H1 (cell line): ENCODE measurements at regions not wholly inside any gene's neighbourhood (a gene's known extent, or its start where the extent isn't known, plus 50 kb on each side); places are given as distances from the start of the nearest gene placed in this dataset.

ENCODE experiments used
- CTCF ChIA-PET: fragments of 300-600 bp; sonication (Branson Sonifier 250); formaldehyde crosslinking; loops from one replicate; lab custom pipeline; 2021; ENCODE audit not compliant: partially characterized antibody; lab: Charles Lee
- POLR2A ChIA-PET: fragments of 300-600 bp; sonication (Branson Sonifier 250); formaldehyde crosslinking; loops from one replicate; lab custom pipeline; 2021; ENCODE audit warnings: inconsistent platforms; ENCODE audit not compliant: partially characterized antibody; lab: Charles Lee
- DNase-seq, 2 experiments: peaks; one replicate each; pipeline versions ENCODE4 v3.0.0 to v3.0.0-alpha.2; 2010 to 2022; ENCODE audit warnings: low spot score in 2 of 2, low read depth in 1 of 2, mixed read lengths in 1 of 2
- FAIRE-seq: peaks from 2 replicates; lab custom pipeline; 2011; peaks lifted over from hg19 to GRCh38; lab: Jason Lieb, UNC
- H2AFZ ChIP-seq: 2 replicates; pipeline ENCODE4 v1.8.1; 2012; ENCODE audit warnings: low read length, inconsistent platforms
- H2AK5ac ChIP-seq: 2 replicates; pipeline ENCODE4 v1.6.1; 2013; ENCODE audit warnings: low read depth, low read length
- H2BK120ac ChIP-seq: replicated peaks from 2 replicates; pipeline ENCODE3; 2013; ENCODE audit warnings: low read depth, low read length, inconsistent platforms
- H2BK12ac ChIP-seq: 2 replicates; pipeline ENCODE4 v1.6.1; 2013; ENCODE audit warnings: low read depth, low read length
- H2BK15ac ChIP-seq: 2 replicates; pipeline ENCODE4 v1.6.1; 2013; ENCODE audit warnings: low read length
- H2BK20ac ChIP-seq: 2 replicates; pipeline ENCODE4 v1.6.1; 2013; ENCODE audit warnings: low read length
- H2BK5ac ChIP-seq: 2 replicates; pipeline ENCODE4 v1.6.1; 2013; ENCODE audit warnings: low read depth, low read length
- H3K14ac ChIP-seq: 2 replicates; pipeline ENCODE4 v1.6.1; 2013; ENCODE audit warnings: inconsistent platforms; ENCODE audit not compliant: insufficient read length
- H3K18ac ChIP-seq: 2 replicates; pipeline ENCODE4 v1.6.1; 2013; ENCODE audit warnings: low read length; ENCODE audit errors: extremely low read depth
- H3K23ac ChIP-seq: 2 replicates; pipeline ENCODE4 v1.6.1; 2013; ENCODE audit warnings: inconsistent platforms; ENCODE audit not compliant: insufficient read length
- H3K23me2 ChIP-seq: 2 replicates; pipeline ENCODE4 v1.6.1; 2013; ENCODE audit warnings: low read depth, low read length
- H3K27ac ChIP-seq: 2 replicates; pipeline ENCODE4 v1.6.1; 2011; ENCODE audit warnings: low read depth, low read length, inconsistent platforms
- H3K27me3 ChIP-seq, 4 experiments: replicated peaks in 1 of 4; 1 replicate in 1 of 4; 2 replicates in 3 of 4; pipeline versions ENCODE4 v1.6.1 to v1.8.1; 2011 to 2013; ENCODE audit warnings: low read length in 3 of 4, mild to moderate bottlenecking in 3 of 4, inconsistent platforms in 2 of 4, mixed read lengths in 2 of 4, moderate library complexity in 1 of 4; ENCODE audit not compliant: control insufficient read depth in 3 of 4, insufficient read depth in 3 of 4; ENCODE audit errors: extremely low read depth in 1 of 4
- H3K36me3 ChIP-seq, 4 experiments: 2 replicates each; pipeline versions ENCODE4 v1.6.1 to v1.8.1; 2011 to 2013; ENCODE audit warnings: mild to moderate bottlenecking in 4 of 4, low read length in 3 of 4, moderate library complexity in 2 of 4, control low read depth in 1 of 4, inconsistent platforms in 1 of 4; ENCODE audit not compliant: insufficient read depth in 4 of 4, control insufficient read depth in 2 of 4
- H3K4ac ChIP-seq: replicated peaks from 2 replicates; pipeline ENCODE3; 2013; ENCODE audit warnings: low read length, low read depth, mixed read lengths, inconsistent platforms; ENCODE audit not compliant: insufficient read length
- H3K4me1 ChIP-seq, 4 experiments: replicated peaks in 1 of 4; 1 replicate in 1 of 4; 2 replicates in 3 of 4; pipeline versions ENCODE4 v1.6.1 to v1.8.1; 2011 to 2013; ENCODE audit warnings: low read length in 3 of 4, inconsistent platforms in 2 of 4, mixed read lengths in 1 of 4; ENCODE audit not compliant: insufficient read depth in 4 of 4, control insufficient read depth in 3 of 4
- H3K4me2 ChIP-seq, 2 experiments: 2 replicates each; pipeline versions ENCODE4 v1.6.1 to v1.8.1; 2011 to 2013; ENCODE audit warnings: low read depth in 2 of 2, low read length in 2 of 2, control low read depth in 1 of 2, inconsistent platforms in 1 of 2, mild to moderate bottlenecking in 1 of 2; ENCODE audit not compliant: insufficient read depth in 1 of 2
- H3K4me3 ChIP-seq, 4 experiments: fragments of 200-600, 300-600 bp in 1 of 4; sonication (generic), shearing (Covaris generic), sonication (Bioruptor Twin) in 1 of 4; 2 replicates each; pipeline versions ENCODE4 v1.5.1 to v1.8.1; 2011 to 2016; ENCODE audit warnings: low read length in 4 of 4, low read depth in 3 of 4, control low read depth in 2 of 4, inconsistent platforms in 2 of 4, mild to moderate bottlenecking in 2 of 4, mixed read lengths in 1 of 4, moderate library complexity in 1 of 4; ENCODE audit not compliant: insufficient read depth in 2 of 4; ENCODE audit errors: extremely low read depth in 1 of 4
- H3K56ac ChIP-seq: replicated peaks from 2 replicates; pipeline ENCODE3; 2013; ENCODE audit warnings: low read depth, mild to moderate bottlenecking, mixed read lengths, low read length, inconsistent platforms; ENCODE audit not compliant: insufficient read length
- H3K79me1 ChIP-seq: 2 replicates; pipeline ENCODE4 v1.6.1; 2013; ENCODE audit warnings: low read depth, low read length, control low read depth
- H3K79me2 ChIP-seq, 2 experiments: 2 replicates each; pipeline versions ENCODE4 v1.6.1 to v1.8.1; 2012 to 2013; ENCODE audit warnings: low read length in 2 of 2, mild to moderate bottlenecking in 2 of 2, inconsistent platforms in 1 of 2; ENCODE audit not compliant: insufficient read depth in 2 of 2, control insufficient read depth in 1 of 2
- H3K9ac ChIP-seq, 4 experiments: replicated peaks in 1 of 4; 1 replicate in 1 of 4; 2 replicates in 3 of 4; pipeline versions ENCODE4 v1.6.1 to v1.8.1; 2011 to 2013; ENCODE audit warnings: low read depth in 3 of 4, low read length in 3 of 4, control low read depth in 2 of 4, mild to moderate bottlenecking in 2 of 4, moderate library complexity in 2 of 4, inconsistent platforms in 1 of 4; ENCODE audit errors: extremely low read depth in 1 of 4
- H3K9me3 ChIP-seq, 2 experiments: 2 replicates each; pipeline versions ENCODE4 v1.6.1 to v1.8.1; 2012 to 2013; ENCODE audit warnings: mild to moderate bottlenecking in 2 of 2, moderate library complexity in 2 of 2, control low read depth in 1 of 2, inconsistent platforms in 1 of 2, low read depth in 1 of 2, low read length in 1 of 2, mixed read lengths in 1 of 2; ENCODE audit not compliant: insufficient read depth in 2 of 2
- H4K20me1 ChIP-seq, 2 experiments: replicated peaks in 1 of 2; 2 replicates each; pipeline versions ENCODE3 to v1.8.1; 2011 to 2013; ENCODE audit warnings: inconsistent platforms in 2 of 2, low read length in 2 of 2, mild to moderate bottlenecking in 1 of 2; ENCODE audit not compliant: insufficient read depth in 2 of 2, control insufficient read depth in 1 of 2
- H4K5ac ChIP-seq: 2 replicates; pipeline ENCODE4 v1.6.1; 2013; ENCODE audit warnings: low read length, low read depth, mixed read lengths, inconsistent platforms; ENCODE audit not compliant: insufficient read length
- H4K8ac ChIP-seq: 2 replicates; pipeline ENCODE4 v1.8.0; 2013; ENCODE audit warnings: mild to moderate bottlenecking, moderate library complexity, low read length, inconsistent platforms; ENCODE audit not compliant: insufficient read depth; ENCODE audit errors: extremely low read depth
- H4K91ac ChIP-seq: replicated peaks from 2 replicates; pipeline ENCODE3; 2013; ENCODE audit warnings: low read length, mixed read lengths, inconsistent platforms; ENCODE audit not compliant: insufficient read length
- BRCA1 ChIP-seq: IDR thresholded peaks from 2 replicates; pipeline ENCODE4 v1.6.1; 2012; ENCODE audit warnings: low read depth, low read length, improper control_type of control experiment
- CEBPB ChIP-seq: IDR thresholded peaks from 2 replicates; pipeline ENCODE4 v1.6.1; 2012; ENCODE audit warnings: low read depth, low read length
- E2F6 ChIP-seq: IDR thresholded peaks from 2 replicates; pipeline ENCODE4 v1.6.1; 2012; ENCODE audit warnings: inconsistent platforms
- EZH2 ChIP-seq: fragments of 200-600 bp; sonication (generic); IDR thresholded peaks from 2 replicates; pipeline ENCODE4 v1.7.1; 2012; ENCODE audit warnings: low read depth, mild to moderate bottlenecking, moderate library complexity, low read length, inconsistent platforms; ENCODE audit not compliant: severe bottlenecking
- FOSL1 ChIP-seq: IDR thresholded peaks from 2 replicates; pipeline ENCODE4 v1.6.1; 2011; ENCODE audit warnings: mild to moderate bottlenecking, low read depth, low read length, moderate library complexity; ENCODE audit not compliant: insufficient read depth
- NANOG ChIP-seq: IDR thresholded peaks from 2 replicates; pipeline ENCODE4 v1.6.1; 2011; ENCODE audit warnings: low read length, low read depth, mild to moderate bottlenecking, inconsistent platforms; ENCODE audit not compliant: insufficient read depth, poor library complexity, severe bottlenecking
- POLR2A ChIP-seq, 2 experiments: IDR thresholded peaks; 1 replicate in 1 of 2; 2 replicates in 1 of 2; pipeline ENCODE4 v1.6.1; 2011; ENCODE audit warnings: low read depth in 2 of 2, low read length in 2 of 2, mild to moderate bottlenecking in 2 of 2; ENCODE audit errors: control extremely low read depth in 1 of 2
- RNF2 ChIP-seq: fragments of 200-900, 300-1000 bp; sonication (generic); IDR thresholded peaks from 2 replicates; pipeline ENCODE4 v1.7.1; 2016; ENCODE audit warnings: borderline replicate concordance, low read depth, mild to moderate bottlenecking, antibody characterized with exemption, low read length; ENCODE audit not compliant: poor library complexity, severe bottlenecking; ENCODE audit errors: missing control alignments
- SIN3A ChIP-seq, 2 experiments: IDR thresholded peaks in 1 of 2; conservative IDR thresholded peaks in 1 of 2; 2 replicates each; pipeline ENCODE4 v1.6.1; 2011 to 2012; ENCODE audit warnings: low read length in 2 of 2, improper control_type of control experiment in 1 of 2, low read depth in 1 of 2, mild to moderate bottlenecking in 1 of 2
- TAF1 ChIP-seq: IDR thresholded peaks from 2 replicates; pipeline ENCODE4 v1.6.1; 2011; ENCODE audit warnings: mild to moderate bottlenecking, low read depth, low read length
- USF2 ChIP-seq: IDR thresholded peaks from 2 replicates; pipeline ENCODE4 v1.6.1; 2011; ENCODE audit warnings: low read length, improper control_type of control experiment
- ZNF274 ChIP-seq: IDR thresholded peaks from 2 replicates; pipeline ENCODE4 v1.7.0; 2012; ENCODE audit warnings: low read length, borderline replicate concordance; ENCODE audit errors: extremely low read depth
- WGBS, 2 experiments: shearing (Covaris generic) in 1 of 2; methylation state at CpG; one replicate each; pipeline versions ENCODE4 v1.1.6 to v1.1.7; 2013 to 2015; ENCODE audit warnings: low lambda C conversion rate in 2 of 2, mixed read lengths in 2 of 2, inconsistent platforms in 1 of 2, low coverage in 1 of 2, missing lambda C conversion rate in 1 of 2; ENCODE audit not compliant: insufficient replicate concordance in 2 of 2, insufficient coverage in 1 of 2, insufficient read length in 1 of 2; ENCODE audit errors: extremely low coverage in 1 of 2, missing lambda C conversion rate in 1 of 2; 5-methylcytosine and 5-hydroxymethylcytosine counted together
- TF ChIP-seq, protein P1 (sequence below): IDR thresholded peaks from 2 replicates; pipeline ENCODE4 v1.6.1; 2012; ENCODE audit warnings: inconsistent platforms

- H3K23ac ChIP-seq = no peak overlapping the region
- H3K4me2 ChIP-seq = no peak overlapping the region
- H4K5ac ChIP-seq = no peak overlapping the region
- H2BK15ac ChIP-seq = no peak overlapping the region
- no peak overlapping the region for H3K18ac ChIP-seq
- no peaks in the 10 kb centered on the region for H3K23me2 ChIP-seq
- no peak overlapping the region for H2AFZ ChIP-seq
- no peak for FAIRE-seq
- no peak overlapping the region for H2AK5ac ChIP-seq
- no peaks in the 10 kb centered on the region for H3K4me1 ChIP-seq
- no peak overlapping the region for H4K91ac ChIP-seq
- no peaks in the 10 kb centered on the region for H4K20me1 ChIP-seq
- H3K36me3 ChIP-seq = no peaks in the 10 kb centered on the region
- H4K8ac ChIP-seq = no peak overlapping the region
- H3K14ac ChIP-seq = no peak overlapping the region
- no peaks in the 10 kb centered on the region for H3K79me2 ChIP-seq
- H3K56ac ChIP-seq = no peak overlapping the region
- no peak overlapping the region for H3K4ac ChIP-seq
- no peak overlapping the region for H2BK12ac ChIP-seq
- 87% methylated on average over 1 of the region's 1 CpG; no CpG with 5 or more reads in 1 of the 2 experiments for WGBS, 2 experiments
- no peak overlapping the region for H2BK120ac ChIP-seq
- no peaks in the 10 kb centered on the region for H3K9me3 ChIP-seq
- H3K79me1 ChIP-seq = no peaks in the 10 kb centered on the region
- no peak overlapping the region for H2BK5ac ChIP-seq
- DNase-seq = no peak
- no peak overlapping the region for H3K9ac ChIP-seq
- H3K27me3 ChIP-seq = no peaks in the 10 kb centered on the region
- no peak overlapping the region for H3K4me3 ChIP-seq
- POLR2A ChIA-PET = no interaction called here
- H2BK20ac ChIP-seq = no peak overlapping the region
- H3K27ac ChIP-seq = no peak overlapping the region
- CTCF ChIA-PET = no interaction called here
- TF ChIP-seq POLR2A (IDR thresholded peaks at IDR 0.05; ENCODE audit: control extremely low read depth in 1 of 2, low read depth in 2 of 2, low read length in 2 of 2) (no peak), ZNF274 (no peak), TAF1 (no peak), EZH2 (no peak), SIN3A (conservative IDR thresholded peaks at IDR 0.05 in 1 of 2, IDR thresholded peaks at IDR 0.05 in 1 of 2; ENCODE audit: low read depth in 1 of 2, low read length in 2 of 2) (no peak), NANOG (no peak), E2F6 (no peak), CEBPB (no peak), RNF2 (no peak), USF2 (no peak), FOSL1 (no peak), BRCA1 (no peak)
- TF ChIP-seq, protein P1, sequence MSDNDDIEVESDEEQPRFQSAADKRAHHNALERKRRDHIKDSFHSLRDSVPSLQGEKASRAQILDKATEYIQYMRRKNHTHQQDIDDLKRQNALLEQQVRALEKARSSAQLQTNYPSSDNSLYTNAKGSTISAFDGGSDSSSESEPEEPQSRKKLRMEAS = no peak
These were observed 494.3 kb downstream of the CCER1 start for GRCh38 chr12:90460681-90461080.
